ENCODE measurements at regions not wholly inside any gene's neighbourhood (a gene's known extent, or its start where the extent isn't known, plus 50 kb on each side); places are given as distances from the start of the nearest gene placed in this dataset.

GRCh38 chr9:103942200-103942599 lies 151.9 kb upstream of the SMC2 start:
- no peak for TF ChIP-seq POLR2AphosphoS5 (IDR thresholded peaks at IDR 0.05; ENCODE audit: insufficient read depth, low read depth, low read length)
- TF ChIP-seq, protein P1, sequence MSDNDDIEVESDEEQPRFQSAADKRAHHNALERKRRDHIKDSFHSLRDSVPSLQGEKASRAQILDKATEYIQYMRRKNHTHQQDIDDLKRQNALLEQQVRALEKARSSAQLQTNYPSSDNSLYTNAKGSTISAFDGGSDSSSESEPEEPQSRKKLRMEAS (IDR thresholded peaks at IDR 0.05; ENCODE audit: insufficient read depth, insufficient read length) = no peak
- TF ChIP-seq EZH2 (IDR thresholded peaks at IDR 0.05; ENCODE audit: borderline replicate concordance, low read depth, low read length, severe bottlenecking) = no peak
- TF ChIP-seq JUN (IDR thresholded peaks at IDR 0.05; ENCODE audit: borderline replicate concordance, insufficient read depth, insufficient read length, low read depth) = no peak
- TF ChIP-seq CTCF (IDR thresholded peaks at IDR 0.05; ENCODE audit: extremely low read depth in 1 of 2, insufficient read depth in 1 of 2, low read depth in 1 of 2, low read length in 2 of 2) = no peak
- TF ChIP-seq POLR2A (IDR thresholded peaks at IDR 0.05; ENCODE audit: low read depth, low read length) = no peak
- TF ChIP-seq FOS (IDR thresholded peaks at IDR 0.05; ENCODE audit: borderline replicate concordance, insufficient read depth, low read length) = no peak
- no peak for TF ChIP-seq MYC (IDR thresholded peaks at IDR 0.05; ENCODE audit: low read depth, low read length)
- TF ChIP-seq GATA2 (IDR thresholded peaks at IDR 0.05; ENCODE audit: insufficient read depth, insufficient read length, low read depth, low read length) = no peak
- H3K9me1 ChIP-seq (replicated peaks; ENCODE audit: control insufficient read depth, extremely low read depth, insufficient read depth, low read length) = no peaks in the 10 kb centered on the region
- ChIA-PET CTCF (no interaction called here), POLR2A (no interaction called here)
- no peak overlapping the region for H3K4me2 ChIP-seq (ENCODE audit: insufficient read depth, low read length)
- H2AFZ ChIP-seq (ENCODE audit: low read depth, low read length) = no peak overlapping the region
- H3K27ac ChIP-seq (ENCODE audit: insufficient read depth, low read depth, low read length) = no peak overlapping the region
- no peak overlapping the region for H3K4me3 ChIP-seq (replicated peaks in 1 of 3; ENCODE audit: insufficient read depth in 1 of 3, low read depth in 1 of 3, low read length in 3 of 3)
- no peaks in the 10 kb centered on the region for H3K4me1 ChIP-seq (ENCODE audit: control insufficient read depth, extremely low read depth, insufficient read depth, low read length)
- no peaks in the 10 kb centered on the region for H3K36me3 ChIP-seq (ENCODE audit: control insufficient read depth in 2 of 2, extremely low read depth in 1 of 2, insufficient read depth in 2 of 2, low read length in 2 of 2)
- no peaks in the 10 kb centered on the region for H3K79me2 ChIP-seq (ENCODE audit: control insufficient read depth, insufficient read depth, low read length)
- no peaks in the 10 kb centered on the region for H3K27me3 ChIP-seq (ENCODE audit: control insufficient read depth in 2 of 2, insufficient read depth in 2 of 2, low read length in 2 of 2)
- FAIRE-seq = no peak
- H4K20me1 ChIP-seq (replicated peaks; ENCODE audit: control insufficient read depth, extremely low read depth, insufficient read depth, low read length) = no peaks in the 10 kb centered on the region
- intact Hi-C loops (cut with micrococcal nuclease) (no loop called here), dilution Hi-C loops (cut with MboI; ENCODE audit: extremely low pct_ligation_motif_present, low sequenced_read_pairs) (no loop called here)
- no TSS peak for BruUV-seq (replicated peaks)
- no peak for DNase-seq (ENCODE audit: low read depth, low spot score)
- peaks cover 2% of the 10 kb centered on the region for H3K9me3 ChIP-seq (replicated peaks; ENCODE audit: control insufficient read depth, insufficient read depth, low read length)
- H3K9ac ChIP-seq (replicated peaks; ENCODE audit: extremely low read depth, insufficient read depth, low read length) = no peak overlapping the region
